ENCODE measurements at regions not wholly inside any gene's neighbourhood (a gene's known extent, or its start where the extent isn't known, plus 50 kb on each side); places are given as distances from the start of the nearest gene placed in this dataset.
"Not testable (repeated sequence)": the region's sequence is repeated elsewhere in the genome, so short reads cannot be mapped to it uniquely, and the experiment has no call there.

DNA sequence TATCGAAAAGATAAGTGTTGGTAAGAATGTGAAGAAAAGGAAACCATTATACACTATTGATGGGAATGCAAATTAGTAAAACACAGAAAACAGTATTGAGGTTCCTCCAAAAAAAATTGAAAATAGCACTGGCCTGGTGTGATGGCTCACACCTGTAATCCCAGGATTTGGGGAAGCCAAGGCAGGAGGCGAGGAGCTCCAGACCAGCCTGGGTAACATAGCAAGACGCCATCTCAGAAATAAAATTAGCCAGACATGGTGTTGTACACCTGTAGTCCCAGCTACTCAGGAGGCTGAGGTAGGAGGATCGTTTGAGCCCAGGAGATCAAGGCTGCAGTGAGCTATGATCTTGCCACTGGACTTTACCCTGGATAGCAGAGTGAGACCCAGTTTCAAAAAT is 5303.4 kb upstream of the TPTE start:
- not testable (repeated sequence) for TF ChIP-seq EZH2 (IDR thresholded peaks at IDR 0.05; ENCODE audit: low read depth)
- TF ChIP-seq, protein P1, sequence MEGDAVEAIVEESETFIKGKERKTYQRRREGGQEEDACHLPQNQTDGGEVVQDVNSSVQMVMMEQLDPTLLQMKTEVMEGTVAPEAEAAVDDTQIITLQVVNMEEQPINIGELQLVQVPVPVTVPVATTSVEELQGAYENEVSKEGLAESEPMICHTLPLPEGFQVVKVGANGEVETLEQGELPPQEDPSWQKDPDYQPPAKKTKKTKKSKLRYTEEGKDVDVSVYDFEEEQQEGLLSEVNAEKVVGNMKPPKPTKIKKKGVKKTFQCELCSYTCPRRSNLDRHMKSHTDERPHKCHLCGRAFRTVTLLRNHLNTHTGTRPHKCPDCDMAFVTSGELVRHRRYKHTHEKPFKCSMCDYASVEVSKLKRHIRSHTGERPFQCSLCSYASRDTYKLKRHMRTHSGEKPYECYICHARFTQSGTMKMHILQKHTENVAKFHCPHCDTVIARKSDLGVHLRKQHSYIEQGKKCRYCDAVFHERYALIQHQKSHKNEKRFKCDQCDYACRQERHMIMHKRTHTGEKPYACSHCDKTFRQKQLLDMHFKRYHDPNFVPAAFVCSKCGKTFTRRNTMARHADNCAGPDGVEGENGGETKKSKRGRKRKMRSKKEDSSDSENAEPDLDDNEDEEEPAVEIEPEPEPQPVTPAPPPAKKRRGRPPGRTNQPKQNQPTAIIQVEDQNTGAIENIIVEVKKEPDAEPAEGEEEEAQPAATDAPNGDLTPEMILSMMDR (conservative IDR thresholded peaks at IDR 0.05), result not testable (repeated sequence)
